MM.1S (cell line): ENCODE measurements at regions not wholly inside any gene's neighbourhood (a gene's known extent, or its start where the extent isn't known, plus 50 kb on each side); places are given as distances from the start of the nearest gene placed in this dataset.
"Not testable (repeated sequence)": the region's sequence is repeated elsewhere in the genome, so short reads cannot be mapped to it uniquely, and the experiment has no call there.

Source experiments
- DNase-seq: peaks from one replicate; pipeline ENCODE4 v3.0.0-alpha.2; 2015
- H2AFZ ChIP-seq: fragments of 300-600 bp; sonication (generic); 2 replicates; pipeline ENCODE4 v1.6.0; 2016; ENCODE audit warnings: antibody characterized with exemption, low read length
- H3F3A ChIP-seq: fragments of 300-600 bp; sonication (generic); 2 replicates; pipeline ENCODE4 v1.6.1; 2016; ENCODE audit warnings: mild to moderate bottlenecking, antibody characterized with exemption, low read length, moderate library complexity, mixed read lengths; ENCODE audit not compliant: insufficient read depth
- H3K27ac ChIP-seq: fragments of 300-600 bp; sonication (generic); 2 replicates; pipeline ENCODE4 v1.5.1; 2016; ENCODE audit warnings: mild to moderate bottlenecking, low read length
- H3K27me3 ChIP-seq: fragments of 300-600 bp; sonication (generic); replicated peaks from 2 replicates; pipeline ENCODE4 v1.6.0; 2016; ENCODE audit warnings: low read length; ENCODE audit not compliant: insufficient read depth
- H3K36me3 ChIP-seq: fragments of 300-600 bp; sonication (generic); replicated peaks from 2 replicates; pipeline ENCODE4 v1.6.1; 2016; ENCODE audit warnings: mild to moderate bottlenecking, low read length, mixed read lengths; ENCODE audit not compliant: insufficient read depth
- H3K4me1 ChIP-seq: fragments of 300-600 bp; sonication (generic); 2 replicates; pipeline ENCODE4 v1.6.1; 2016; ENCODE audit warnings: low read length, mixed read lengths
- H3K4me2 ChIP-seq: fragments of 300-600 bp; sonication (generic); 2 replicates; pipeline ENCODE4 v1.6.0; 2016; ENCODE audit warnings: low read depth, low read length
- H3K4me3 ChIP-seq: fragments of 300-600 bp; sonication (generic); 2 replicates; pipeline ENCODE4 v1.5.1; 2016; ENCODE audit warnings: low read length, mixed read lengths
- H3K79me2 ChIP-seq: fragments of 300-600 bp; sonication (generic); 2 replicates; pipeline ENCODE4 v1.6.1; 2016; ENCODE audit warnings: mixed run types, low read length, mixed read lengths
- H3K9ac ChIP-seq: fragments of 300-600 bp; sonication (generic); 2 replicates; pipeline ENCODE4 v1.6.1; 2016; ENCODE audit warnings: low read length, mixed read lengths
- H3K9me2 ChIP-seq: fragments of 300-600 bp; sonication (generic); replicated peaks from 2 replicates; pipeline ENCODE4 v1.6.1; 2016; ENCODE audit warnings: mild to moderate bottlenecking, low read length, mixed read lengths; ENCODE audit not compliant: insufficient read depth
- H3K9me3 ChIP-seq: fragments of 300-600 bp; sonication (generic); replicated peaks from 2 replicates; pipeline ENCODE4 v1.6.1; 2016; ENCODE audit warnings: mild to moderate bottlenecking, low read length, mixed read lengths; ENCODE audit not compliant: insufficient read depth
- H4K20me1 ChIP-seq: fragments of 300-600 bp; sonication (generic); 2 replicates; pipeline ENCODE4 v1.6.1; 2016; ENCODE audit warnings: mild to moderate bottlenecking, low read length, moderate library complexity, mixed read lengths; ENCODE audit not compliant: insufficient read depth
- CTCF ChIP-seq: fragments of 300-600 bp; sonication (generic); IDR thresholded peaks from 2 replicates; pipeline ENCODE4 v1.5.1; 2016; ENCODE audit warnings: antibody characterized with exemption, low read length, mixed read lengths
- EZH2 ChIP-seq: fragments of 300-600 bp; sonication (generic); optimal IDR thresholded peaks from 2 replicates; pipeline ENCODE3; 2017; ENCODE audit warnings: low read depth, mild to moderate bottlenecking, antibody characterized with exemption, low read length, mixed read lengths
- EZH2phosphoT487 ChIP-seq: fragments of 300-600 bp; sonication (generic); IDR thresholded peaks from 2 replicates; pipeline ENCODE4 v1.6.1; 2018; ENCODE audit warnings: antibody characterized with exemption, low read length

GRCh38 chr1:74861867-74862266 is 128.9 kb downstream of the TYW3 start:
- Histone ChIP-seq H4K20me1 (no peaks in the 10 kb centered on the region), H3K36me3 (no peaks in the 10 kb centered on the region)

GRCh38 chr1:74869702-74870101 is 136.8 kb downstream of the TYW3 start:
- Histone ChIP-seq H3K27ac (no peak overlapping the region), H3K36me3 (no peaks in the 10 kb centered on the region), H3K79me2 (no peaks in the 10 kb centered on the region), H3K4me2 (no peak overlapping the region), H4K20me1 (no peaks in the 10 kb centered on the region), H3K9me3 (no peaks in the 10 kb centered on the region), H3F3A (no peaks in the 10 kb centered on the region), H3K27me3 (no peaks in the 10 kb centered on the region), H3K9me2 (no peaks in the 10 kb centered on the region), H2AFZ (no peak overlapping the region), H3K4me3 (no peak overlapping the region), H3K4me1 (no peaks in the 10 kb centered on the region), H3K9ac (no peak overlapping the region)
- DNase-seq, result no peak
- TF ChIP-seq EZH2phosphoT487 (no peak), EZH2 (no peak), CTCF (no peak)

More at GRCh38 chr1:74861867-74862266, 128.9 kb downstream of the TYW3 start:
- no peak overlapping the region for H3K4me2 ChIP-seq
- no peak overlapping the region for H3K4me3 ChIP-seq
- H3K9ac ChIP-seq, result no peak overlapping the region
- no peak for DNase-seq
- no peak overlapping the region for H3K27ac ChIP-seq
- no peaks in the 10 kb centered on the region for H3K9me3 ChIP-seq
- no peaks in the 10 kb centered on the region for H3K9me2 ChIP-seq
- H3K79me2 ChIP-seq, result no peaks in the 10 kb centered on the region
- peaks cover 2% of the 10 kb centered on the region for H3K4me1 ChIP-seq
- no peaks in the 10 kb centered on the region for H3K27me3 ChIP-seq
- no peaks in the 10 kb centered on the region for H3F3A ChIP-seq
- TF ChIP-seq CTCF, result no peak
- TF ChIP-seq EZH2, result no peak
- TF ChIP-seq EZH2phosphoT487, result no peak
- no peak overlapping the region for H2AFZ ChIP-seq

GRCh38 chr1:74877366-74877765 is 144.4 kb downstream of the TYW3 start:
- not testable (repeated sequence) for H3K4me3 ChIP-seq, H3K9ac ChIP-seq, H4K20me1 ChIP-seq, H3K4me2 ChIP-seq, H3K9me2 ChIP-seq, H3K9me3 ChIP-seq, H3K27ac ChIP-seq, H3K27me3 ChIP-seq, DNase-seq, H3K79me2 ChIP-seq, H2AFZ ChIP-seq, H3K36me3 ChIP-seq, H3F3A ChIP-seq, H3K4me1 ChIP-seq

- Histone ChIP-seq H3K9me3 (no peaks in the 10 kb centered on the region), H2AFZ (peak overlapping the region; percentile 42; the same call in 1 of the 2 replicates), H3K27me3 (no peaks in the 10 kb centered on the region), H4K20me1 (no peaks in the 10 kb centered on the region), H3K4me3 (no peak overlapping the region), H3K27ac (no peak overlapping the region), H3K9ac (no peak overlapping the region), H3K79me2 (no peaks in the 10 kb centered on the region), H3K4me2 (no peak overlapping the region), H3F3A (no peaks in the 10 kb centered on the region), H3K9me2 (no peaks in the 10 kb centered on the region), H3K36me3 (no peaks in the 10 kb centered on the region), H3K4me1 (no peaks in the 10 kb centered on the region)
- no peak for TF ChIP-seq CTCF
- no peak for TF ChIP-seq EZH2
- TF ChIP-seq EZH2phosphoT487, result no peak
- DNase-seq, result no peak
Measured at GRCh38 chr1:74895411-74895810, 162.5 kb downstream of the TYW3 start.
